Pulmonary artery endothelial cell (primary cell): ENCODE measurements at regions not wholly inside any gene's neighbourhood (a gene's known extent, or its start where the extent isn't known, plus 50 kb on each side); places are given as distances from the start of the nearest gene placed in this dataset.

Experiments used
- DNase-seq: peaks from one replicate; pipeline ENCODE4 v3.0.0-alpha.2; 2011; ENCODE audit warnings: low read depth, low spot score

DNA sequence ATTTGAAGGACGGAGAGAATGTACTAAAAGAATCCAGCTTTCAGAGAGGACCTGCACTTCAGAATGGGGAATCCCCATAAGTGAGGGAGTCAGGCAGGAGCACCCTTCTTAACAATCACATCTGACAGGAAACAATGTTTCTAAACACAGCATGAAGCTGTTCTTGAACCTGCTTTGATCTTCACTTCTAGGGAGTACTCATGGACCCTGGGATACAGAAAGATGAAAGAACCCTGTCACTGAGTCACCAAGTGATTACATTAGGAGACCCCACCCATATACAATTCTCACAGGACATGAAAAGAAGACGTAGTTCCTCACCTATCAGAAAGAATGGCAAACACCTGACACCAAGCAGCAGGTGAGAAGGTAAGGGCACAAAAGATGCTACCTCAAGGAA is 296.9 kb upstream of the ZC3H12C start:
- DNase-seq = no peak

DNA sequence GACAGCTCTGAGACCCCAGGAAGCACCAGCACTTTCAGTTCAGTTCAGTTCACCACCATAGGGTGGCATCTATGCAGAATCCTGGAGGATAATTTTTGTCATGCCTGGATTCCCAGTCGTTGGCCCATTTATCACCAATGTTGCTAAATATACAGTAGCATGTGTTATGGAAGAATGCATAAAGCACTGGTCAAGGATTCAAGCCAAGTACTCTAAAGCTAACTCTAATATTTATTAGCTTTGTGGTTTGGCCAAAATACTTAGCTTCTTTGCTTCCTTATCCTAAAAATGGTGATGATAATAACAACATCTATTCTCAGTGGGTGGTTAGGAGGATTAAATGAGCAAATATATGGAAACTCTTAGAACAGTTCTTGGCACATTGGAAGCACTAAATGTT is 294.7 kb upstream of the ZC3H12C start:
- DNase-seq = no peak

GRCh38 chr11:109799604-109800003 is 293.6 kb upstream of the ZC3H12C start:
- DNase-seq = no peak

GRCh38 chr11:109804911-109805310 is 288.3 kb upstream of the ZC3H12C start:
- no peak for DNase-seq

- no peak for DNase-seq
Observed at GRCh38 chr11:109806205-109806604, 287.0 kb upstream of the ZC3H12C start.

DNA sequence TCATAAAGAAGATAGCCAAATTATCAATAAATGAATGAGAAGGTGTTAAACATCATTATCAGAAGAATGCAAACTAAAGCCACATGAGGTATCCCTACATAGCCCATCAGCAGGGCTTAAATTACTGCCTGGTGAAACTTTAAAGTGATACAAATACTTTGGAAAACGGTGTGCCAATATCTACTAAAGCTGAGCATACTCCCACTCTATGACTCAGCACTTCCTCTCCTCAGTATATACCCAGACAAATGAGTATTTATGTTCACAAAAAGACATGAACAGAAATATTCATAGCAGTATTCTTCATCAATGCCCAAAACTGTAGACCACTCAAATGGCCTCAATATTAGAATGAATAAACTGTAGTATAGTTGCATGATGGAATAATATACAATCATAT is 284.6 kb upstream of the ZC3H12C start:
- no peak for DNase-seq

DNA sequence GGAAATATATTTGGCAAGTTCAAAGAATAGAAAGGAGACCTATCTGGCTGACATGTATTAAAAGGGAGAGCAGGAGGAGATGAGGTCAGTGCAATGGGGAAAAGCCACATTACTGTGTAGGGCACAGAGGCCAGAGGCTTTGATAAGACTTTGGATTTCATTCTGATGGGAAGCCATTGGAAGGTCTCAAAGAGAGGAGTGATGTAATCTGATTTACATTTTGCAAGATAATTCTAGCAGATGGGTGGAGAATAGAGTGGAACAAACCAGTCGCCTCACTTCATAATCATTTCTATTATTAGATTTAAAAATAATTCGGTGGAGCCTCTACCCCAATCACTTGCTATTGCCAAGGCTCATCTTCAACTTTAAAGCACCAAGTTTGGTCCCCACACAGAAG is 278.4 kb upstream of the ZC3H12C start:
- DNase-seq = no peak

GRCh38 chr11:109815500-109816150 is 277.6 kb upstream of the ZC3H12C start:
- no peak for DNase-seq

DNA sequence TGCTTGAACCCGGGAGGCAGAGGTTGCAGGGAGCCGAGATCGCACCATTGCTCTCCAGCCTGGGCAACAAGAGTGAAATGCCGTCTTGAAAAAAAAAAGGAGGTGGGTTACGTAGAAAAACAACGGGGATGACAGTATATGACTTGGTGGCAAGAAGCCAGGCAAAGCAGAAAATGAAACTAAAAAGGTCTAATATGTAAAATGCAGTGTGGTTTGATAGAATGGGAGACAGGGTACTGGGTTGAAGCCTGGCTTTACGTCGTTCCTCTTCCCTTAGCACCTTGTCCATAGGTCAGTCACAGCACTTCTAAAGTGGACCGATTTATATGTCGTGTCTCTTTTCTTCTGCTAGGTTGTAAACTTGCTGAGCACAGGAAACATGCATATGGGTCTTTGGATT is 274.9 kb upstream of the ZC3H12C start:
- no peak for DNase-seq

- no peak for DNase-seq
Observed at GRCh38 chr11:109819410-109819809, 273.8 kb upstream of the ZC3H12C start.

GRCh38 chr11:109821511-109821910 is 271.7 kb upstream of the ZC3H12C start:
- DNase-seq = no peak

GRCh38 chr11:109822436-109823102 is 270.6 kb upstream of the ZC3H12C start:
- DNase-seq = no peak

GRCh38 chr11:109828387-109828786 is 264.8 kb upstream of the ZC3H12C start:
- no peak for DNase-seq

DNA sequence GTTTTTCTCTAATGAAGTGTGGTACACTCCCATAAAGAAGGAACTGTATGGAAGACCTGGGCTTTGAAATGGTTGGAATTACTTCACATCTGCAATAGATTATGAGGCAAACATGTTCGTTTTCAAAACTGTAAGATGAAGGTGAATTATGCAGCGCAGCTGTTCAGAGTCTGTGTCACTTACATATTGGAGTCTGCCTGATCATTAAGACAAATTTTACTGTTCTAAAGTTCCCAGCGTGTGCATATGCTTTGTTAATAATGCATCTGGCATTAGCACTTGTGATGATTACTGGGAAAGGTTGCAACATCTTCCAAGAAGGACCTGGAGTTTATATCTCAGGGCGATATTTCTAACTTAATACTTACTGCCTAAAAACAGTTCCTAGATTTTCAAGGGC is 255.2 kb upstream of the ZC3H12C start:
- no peak for DNase-seq

GRCh38 chr11:109845437-109845836 is 247.8 kb upstream of the ZC3H12C start:
- no peak for DNase-seq

- no peak for DNase-seq
Observed at GRCh38 chr11:109847621-109848020, 245.6 kb upstream of the ZC3H12C start.

- DNase-seq = no peak
Observed at GRCh38 chr11:109849051-109849450, 244.1 kb upstream of the ZC3H12C start.

DNA sequence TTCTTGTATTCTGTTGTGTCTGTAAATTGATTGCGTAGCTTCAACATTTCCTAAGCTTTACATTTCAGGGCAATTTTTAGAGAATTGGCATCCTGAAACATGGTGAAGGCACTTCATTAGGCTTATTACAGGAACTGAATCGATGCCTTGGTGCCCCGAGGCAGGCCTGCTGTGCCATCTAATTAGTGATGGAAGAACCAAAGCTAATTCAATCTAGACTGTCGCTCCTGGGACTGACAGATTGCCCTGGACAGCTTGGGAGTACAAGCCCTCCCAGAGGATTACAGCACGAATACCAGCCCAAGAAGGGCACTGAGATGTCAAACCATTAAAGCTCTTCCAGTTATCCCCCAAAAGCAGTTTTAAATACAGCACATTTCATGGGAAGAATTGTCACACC is 243.2 kb upstream of the ZC3H12C start:
- no peak for DNase-seq

DNA sequence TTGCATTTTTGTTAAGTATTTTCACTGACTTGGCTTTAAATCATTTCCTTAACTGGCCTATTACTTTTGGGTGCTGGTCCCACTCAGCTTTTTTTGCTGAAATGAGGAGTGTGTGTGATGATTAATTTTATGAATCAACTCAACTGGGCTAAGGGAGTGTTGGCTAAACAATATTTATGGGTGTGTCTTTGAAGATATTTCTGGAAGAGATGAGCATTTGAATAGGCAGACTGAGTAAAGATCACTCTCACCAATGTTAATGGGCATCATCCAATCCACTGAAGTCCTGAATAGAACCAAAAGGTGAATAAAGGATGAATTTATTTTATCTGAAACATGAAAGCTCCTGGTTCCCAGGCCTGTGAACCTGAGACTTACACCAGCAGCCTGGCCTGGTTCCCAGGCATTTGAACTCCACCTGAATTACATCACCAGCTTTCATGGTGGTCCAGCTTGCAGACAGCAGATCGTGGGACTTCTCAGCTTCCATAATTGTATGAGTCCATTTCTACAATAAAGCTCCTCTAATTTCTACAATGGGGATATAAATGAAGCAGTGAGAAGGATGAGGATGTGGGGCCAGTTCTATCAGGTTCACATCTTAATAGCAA is 241.3 kb upstream of the ZC3H12C start:
- no peak for DNase-seq

- peak; percentile 51 for DNase-seq
Observed at GRCh38 chr11:109853156-109853776, 239.9 kb upstream of the ZC3H12C start.

DNA sequence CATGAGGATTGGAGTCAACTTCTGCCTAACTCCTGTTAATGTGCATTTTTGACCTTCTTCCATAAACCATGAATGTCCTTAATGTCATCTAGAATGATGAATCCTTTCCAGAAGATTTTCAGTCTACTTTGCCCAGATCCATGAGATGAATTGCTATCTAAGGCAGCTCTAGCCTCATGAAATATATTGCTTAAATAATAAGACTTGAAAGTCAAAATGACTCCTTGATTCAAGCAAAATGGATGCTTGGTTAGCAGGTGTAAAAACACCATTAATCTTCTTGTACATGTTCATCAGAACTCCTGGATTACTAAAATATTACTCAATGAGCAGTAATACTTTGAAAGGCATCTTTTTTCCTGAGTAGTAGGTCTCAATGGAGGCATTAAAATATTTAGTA is 238.5 kb upstream of the ZC3H12C start:
- DNase-seq = no peak

DNA sequence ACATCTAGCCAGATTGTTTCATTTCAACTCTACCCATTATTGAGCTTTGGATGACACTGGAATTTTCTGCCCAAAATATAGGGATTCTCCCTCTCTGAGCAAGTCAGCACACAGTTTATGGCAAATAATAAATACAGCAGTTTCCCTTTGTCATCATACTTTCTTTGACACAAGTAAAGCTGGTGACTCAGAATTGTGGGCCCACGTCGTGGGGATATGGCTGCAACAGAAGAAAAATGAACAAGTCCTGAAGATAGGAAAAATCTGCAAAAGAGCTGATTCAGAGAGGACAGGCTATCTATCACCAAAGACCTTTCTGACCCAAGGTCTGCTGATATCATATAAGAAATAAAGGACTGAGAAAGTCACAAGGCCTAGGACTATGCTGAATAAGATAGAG is 236.3 kb upstream of the ZC3H12C start:
- DNase-seq = no peak

DNA sequence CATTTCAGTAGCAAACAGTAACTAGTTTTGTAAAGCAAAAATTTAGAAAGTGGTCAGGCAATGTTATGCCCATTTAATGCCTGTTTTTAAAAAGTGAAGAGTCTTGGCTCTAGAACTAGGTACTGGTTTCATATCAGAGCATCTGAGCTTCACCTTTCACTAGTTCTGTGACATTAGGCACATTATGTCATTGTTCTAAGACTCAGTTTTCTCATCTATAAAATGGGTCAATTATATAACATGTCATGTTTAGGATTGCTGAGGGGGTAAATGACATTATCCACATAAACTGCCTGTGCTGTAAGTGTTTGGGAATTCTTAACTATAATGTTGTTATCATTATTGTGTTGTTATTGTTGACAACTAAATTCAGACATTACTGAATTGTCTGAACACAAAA is 235.6 kb upstream of the ZC3H12C start:
- no peak for DNase-seq
